ENCODE measurements at regions not wholly inside any gene's neighbourhood (a gene's known extent, or its start where the extent isn't known, plus 50 kb on each side); places are given as distances from the start of the nearest gene placed in this dataset.

GRCh38 chr19:31145007-31145406, 204.2 kb downstream of the TSHZ3 start:
- Histone ChIP-seq H3K4me3 (no peak overlapping the region), H3K27me3 (ENCODE audit: insufficient read depth) (no peaks in the 10 kb centered on the region), H3K4me2 (no peak overlapping the region), H3K9me2 (ENCODE audit: insufficient read depth) (peaks cover 8% of the 10 kb centered on the region), H3K27ac (ENCODE audit: low read depth) (no peak overlapping the region), H4K20me1 (replicated peaks; ENCODE audit: insufficient read depth) (no peaks in the 10 kb centered on the region), H3F3A (replicated peaks; ENCODE audit: low read depth) (no peaks in the 10 kb centered on the region), H3K36me3 (ENCODE audit: insufficient read depth) (no peaks in the 10 kb centered on the region), H2AFZ (no peak overlapping the region), H3K4me1 (ENCODE audit: insufficient read depth) (no peaks in the 10 kb centered on the region), H3K79me2 (replicated peaks; ENCODE audit: insufficient read depth) (no peaks in the 10 kb centered on the region)
- Mint-ChIP-seq H3K27ac (no peak overlapping the region), H3K4me1 (peaks cover 8% of the 10 kb centered on the region; the same call in 2 of the 3 replicates), H3K36me3 (ENCODE audit: low read depth) (no peaks in the 10 kb centered on the region), H3K9me3 (no peaks in the 10 kb centered on the region), H3K27me3 (ENCODE audit: insufficient read depth, low read depth, poor library complexity) (peaks cover 3% of the 10 kb centered on the region), H3K4me3 (no peak overlapping the region)
- ATAC-seq, result no peak
- no peak for DNase-seq (ENCODE audit: low spot score)
- TF ChIP-seq STAT1 (IDR thresholded peaks at IDR 0.05; ENCODE audit: unreplicated experiment) (no peak), NANOG (IDR thresholded peaks at IDR 0.05; ENCODE audit: borderline replicate concordance) (no peak), EZH2 (IDR thresholded peaks at IDR 0.05; ENCODE audit: low read depth, unreplicated experiment) (no peak), ETS1 (IDR thresholded peaks at IDR 0.05) (no peak)

- DNase-seq (ENCODE audit: low spot score) (peak; percentile 11), ATAC-seq (peak; percentile 66)
- no peak overlapping the region for H3K4me3 Mint-ChIP-seq
- TF ChIP-seq EZH2 (IDR thresholded peaks at IDR 0.05; ENCODE audit: low read depth, unreplicated experiment), result no peak
- TF ChIP-seq REST (IDR thresholded peaks at IDR 0.05; ENCODE audit: unreplicated experiment), result no peak
- no peak for TF ChIP-seq POLR2AphosphoS5 (IDR thresholded peaks at IDR 0.05; ENCODE audit: low read depth)
- TF ChIP-seq EZH2phosphoT487 (IDR thresholded peaks at IDR 0.05; ENCODE audit: unreplicated experiment), result no peak
- TF ChIP-seq CREB1 (CRISPR knock-in tag; IDR thresholded peaks at IDR 0.05; ENCODE audit: low read depth), result no peak
- no peak for TF ChIP-seq ZNF331 (CRISPR knock-in tag; IDR thresholded peaks at IDR 0.05; ENCODE audit: low read depth)
- TF ChIP-seq STAT1 (IDR thresholded peaks at IDR 0.05; ENCODE audit: unreplicated experiment), result no peak
- no peak for TF ChIP-seq NANOG (IDR thresholded peaks at IDR 0.05; ENCODE audit: borderline replicate concordance)
- no peak for TF ChIP-seq JUNB (IDR thresholded peaks at IDR 0.05; ENCODE audit: unreplicated experiment)
- TF ChIP-seq ETS1 (IDR thresholded peaks at IDR 0.05), result no peak
Observed at GRCh38 chr19:31144075-31144870, 205.0 kb downstream of the TSHZ3 start.

More at GRCh38 chr19:31144075-31144870, 205.0 kb downstream of the TSHZ3 start:
- Histone ChIP-seq H4K20me1 (replicated peaks; ENCODE audit: insufficient read depth) (no peaks in the 10 kb centered on the region), H3K4me3 (no peak overlapping the region), H3K36me3 (ENCODE audit: insufficient read depth) (no peaks in the 10 kb centered on the region), H2AFZ (no peak overlapping the region), H3K4me1 (ENCODE audit: insufficient read depth) (no peaks in the 10 kb centered on the region), H3K27me3 (ENCODE audit: insufficient read depth) (no peaks in the 10 kb centered on the region), H3F3A (replicated peaks; ENCODE audit: low read depth) (no peaks in the 10 kb centered on the region), H3K4me2 (no peak overlapping the region), H3K27ac (ENCODE audit: low read depth) (no peak overlapping the region), H3K79me2 (replicated peaks; ENCODE audit: insufficient read depth) (no peaks in the 10 kb centered on the region), H3K9me2 (ENCODE audit: insufficient read depth) (peaks cover 10% of the 10 kb centered on the region)
- peaks cover 3% of the 10 kb centered on the region for H3K27me3 Mint-ChIP-seq (ENCODE audit: insufficient read depth, low read depth, poor library complexity)
- no peaks in the 10 kb centered on the region for H3K36me3 Mint-ChIP-seq (ENCODE audit: low read depth)
- H3K27ac Mint-ChIP-seq, result no peak overlapping the region
- no peaks in the 10 kb centered on the region for H3K9me3 Mint-ChIP-seq
- H3K4me1 Mint-ChIP-seq, result peaks cover 8% of the 10 kb centered on the region; the same call in 2 of the 3 replicates
